GM12874 (cell line): ENCODE measurements at regions not wholly inside any gene's neighbourhood (a gene's known extent, or its start where the extent isn't known, plus 50 kb on each side); places are given as distances from the start of the nearest gene placed in this dataset.

Experiments
- TF ChIP-seq, protein P1 (sequence below): IDR thresholded peaks from 2 replicates; pipeline ENCODE4 v1.5.1; 2011; ENCODE audit warnings: low read depth, mild to moderate bottlenecking, control low read depth, low read length, moderate library complexity; ENCODE audit not compliant: insufficient read depth

DNA sequence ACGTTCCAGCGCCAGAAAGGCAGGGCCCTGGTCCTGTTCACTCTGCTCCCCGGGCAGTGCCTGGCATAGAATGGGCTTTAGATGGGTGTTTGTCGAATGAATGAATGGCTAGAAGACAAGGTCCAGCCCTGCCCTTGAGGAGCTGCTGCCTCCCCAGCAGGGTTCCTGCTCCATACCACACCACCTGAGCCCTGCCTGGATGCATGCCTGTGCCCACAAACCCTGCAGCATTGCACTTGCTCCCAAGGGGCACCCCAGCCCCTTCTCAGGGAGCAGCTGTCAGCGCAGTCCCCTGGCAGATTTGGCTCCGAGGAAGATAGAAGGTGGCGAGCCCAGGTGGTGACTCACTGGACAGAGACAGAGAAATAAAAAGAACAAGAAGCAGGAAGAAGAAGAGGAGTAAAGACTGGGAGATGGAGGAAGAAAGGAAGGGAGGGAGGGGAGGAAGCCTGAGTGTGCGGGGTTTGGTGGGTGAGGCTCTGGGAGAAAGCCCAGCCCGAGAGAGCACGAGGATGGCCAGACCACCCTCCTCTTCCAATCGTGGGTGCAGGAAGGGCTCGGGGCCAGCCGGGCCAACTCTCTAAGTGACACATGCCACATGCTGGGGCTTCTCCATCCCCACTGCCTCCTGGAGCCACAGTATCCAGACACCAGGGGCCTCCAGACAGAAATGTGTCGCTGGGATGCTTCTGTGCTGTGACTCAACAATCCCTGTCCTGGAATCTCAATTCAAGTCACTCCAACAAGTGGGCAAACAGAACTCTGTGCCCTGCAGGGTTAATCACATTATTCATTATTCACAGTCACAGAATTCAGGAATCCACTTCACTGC is 1474.3 kb downstream of the BRD1 start:
- TF ChIP-seq, protein P1, sequence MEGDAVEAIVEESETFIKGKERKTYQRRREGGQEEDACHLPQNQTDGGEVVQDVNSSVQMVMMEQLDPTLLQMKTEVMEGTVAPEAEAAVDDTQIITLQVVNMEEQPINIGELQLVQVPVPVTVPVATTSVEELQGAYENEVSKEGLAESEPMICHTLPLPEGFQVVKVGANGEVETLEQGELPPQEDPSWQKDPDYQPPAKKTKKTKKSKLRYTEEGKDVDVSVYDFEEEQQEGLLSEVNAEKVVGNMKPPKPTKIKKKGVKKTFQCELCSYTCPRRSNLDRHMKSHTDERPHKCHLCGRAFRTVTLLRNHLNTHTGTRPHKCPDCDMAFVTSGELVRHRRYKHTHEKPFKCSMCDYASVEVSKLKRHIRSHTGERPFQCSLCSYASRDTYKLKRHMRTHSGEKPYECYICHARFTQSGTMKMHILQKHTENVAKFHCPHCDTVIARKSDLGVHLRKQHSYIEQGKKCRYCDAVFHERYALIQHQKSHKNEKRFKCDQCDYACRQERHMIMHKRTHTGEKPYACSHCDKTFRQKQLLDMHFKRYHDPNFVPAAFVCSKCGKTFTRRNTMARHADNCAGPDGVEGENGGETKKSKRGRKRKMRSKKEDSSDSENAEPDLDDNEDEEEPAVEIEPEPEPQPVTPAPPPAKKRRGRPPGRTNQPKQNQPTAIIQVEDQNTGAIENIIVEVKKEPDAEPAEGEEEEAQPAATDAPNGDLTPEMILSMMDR, result no peak

DNA sequence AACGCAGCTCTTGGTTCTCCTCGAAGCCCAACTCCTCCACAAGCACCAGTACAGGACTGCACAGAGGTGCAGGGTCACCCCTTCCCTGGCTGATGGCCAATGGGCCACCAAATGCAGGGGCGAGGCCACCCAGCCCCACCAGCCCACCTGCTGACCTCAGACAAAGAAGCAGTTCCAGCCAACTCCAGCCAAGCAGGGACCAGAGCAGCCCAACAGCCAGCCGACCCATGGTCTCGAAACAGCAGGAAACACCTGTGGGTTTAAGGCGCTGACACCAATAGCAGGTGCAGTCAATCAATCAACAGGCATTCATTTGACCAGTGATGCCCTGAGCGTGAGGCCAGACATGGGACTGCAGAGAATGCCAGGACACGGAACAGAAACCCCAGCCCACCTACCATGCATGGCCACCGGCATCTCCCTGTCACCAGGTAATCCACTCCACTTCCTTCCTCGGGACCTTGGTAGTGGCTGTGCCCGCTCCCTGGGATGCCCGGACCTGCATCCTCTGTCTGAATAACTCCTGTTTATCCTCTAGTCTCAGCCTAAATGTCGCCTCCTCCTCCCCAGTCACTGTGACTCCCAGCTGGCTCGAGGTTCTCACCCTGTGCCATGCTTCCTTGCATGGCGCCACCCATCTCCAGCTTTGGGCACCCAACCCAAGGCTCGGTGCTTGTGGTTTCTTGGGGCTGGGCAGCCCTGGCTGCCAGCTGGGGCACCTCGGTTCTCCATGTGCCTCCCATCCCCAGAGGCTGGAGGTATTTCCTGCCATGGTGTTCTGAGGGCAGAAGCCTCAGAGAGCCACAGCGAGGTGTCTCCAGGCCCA is 1475.4 kb downstream of the BRD1 start:
- TF ChIP-seq, protein P1, result no peak

DNA sequence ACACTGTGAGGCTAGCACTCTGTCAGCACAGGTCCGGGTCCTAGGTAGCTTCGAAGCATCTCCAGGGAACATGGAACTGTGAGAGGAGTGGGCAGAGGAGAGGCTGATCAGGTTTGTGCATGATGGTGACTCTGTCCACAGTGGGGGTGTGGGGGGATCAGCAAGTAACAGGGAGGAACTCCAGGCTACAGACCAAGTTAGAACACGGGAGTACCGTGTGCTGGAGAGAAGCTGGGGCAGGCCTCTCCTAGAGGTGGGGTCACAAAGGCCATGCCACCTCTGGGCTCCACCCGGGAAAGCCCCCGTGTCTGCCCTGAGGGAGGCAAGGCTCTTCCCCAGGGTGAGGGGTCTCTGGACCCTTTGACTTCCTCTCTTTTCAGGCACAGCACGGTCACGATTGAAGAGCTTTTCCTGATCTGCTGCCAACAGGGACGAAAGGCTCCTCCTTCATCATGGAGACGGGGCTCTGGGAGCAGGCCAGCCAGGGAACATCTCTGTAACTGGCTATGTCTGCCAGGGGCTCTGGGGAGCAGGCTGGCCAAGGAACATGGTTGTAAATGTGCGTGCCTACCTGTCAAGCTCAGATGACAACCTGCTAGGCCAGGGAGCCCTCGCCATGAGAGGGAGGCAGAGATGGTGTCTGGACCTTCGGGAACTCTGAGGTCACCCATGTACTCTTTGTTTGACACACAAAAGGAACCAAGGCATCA is 1476.1 kb downstream of the BRD1 start:
- TF ChIP-seq, protein P1, result no peak

DNA sequence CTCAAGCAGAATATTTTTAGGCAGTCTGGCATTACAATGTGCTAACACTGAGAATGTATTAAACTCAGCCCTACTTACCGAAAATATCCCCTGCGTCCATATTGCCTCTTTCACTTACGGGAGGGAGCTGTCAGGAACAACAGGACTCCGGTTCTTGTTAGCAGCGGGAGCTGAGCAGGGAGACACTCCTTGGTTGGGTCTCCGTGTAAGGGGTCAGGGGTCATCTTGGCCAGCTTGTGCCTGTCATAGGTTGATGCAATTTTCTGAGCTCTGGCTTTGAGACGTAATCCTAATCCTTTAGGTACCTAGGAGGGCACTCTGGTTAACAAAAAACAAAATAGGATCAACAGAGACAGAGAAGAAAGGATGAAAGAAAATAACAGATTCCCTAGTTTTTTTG is 1477.2 kb downstream of the BRD1 start:
- TF ChIP-seq, protein P1, result no peak

DNA sequence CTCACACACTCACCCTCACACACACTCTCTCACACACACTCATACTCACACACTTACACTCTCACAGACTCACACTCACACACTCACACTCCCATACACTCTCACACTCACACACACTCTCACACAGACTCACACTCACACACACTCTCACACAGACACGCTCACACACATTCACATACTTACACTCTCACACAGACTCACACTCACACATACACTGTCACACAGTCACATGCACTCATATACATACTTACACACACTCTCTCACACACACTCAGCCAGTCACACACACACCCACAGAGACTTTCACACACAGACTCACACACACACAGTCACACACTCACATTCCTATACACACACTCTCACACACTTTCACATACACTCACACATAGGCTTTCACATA is 1478.8 kb downstream of the BRD1 start:
- TF ChIP-seq, protein P1, result no peak

DNA sequence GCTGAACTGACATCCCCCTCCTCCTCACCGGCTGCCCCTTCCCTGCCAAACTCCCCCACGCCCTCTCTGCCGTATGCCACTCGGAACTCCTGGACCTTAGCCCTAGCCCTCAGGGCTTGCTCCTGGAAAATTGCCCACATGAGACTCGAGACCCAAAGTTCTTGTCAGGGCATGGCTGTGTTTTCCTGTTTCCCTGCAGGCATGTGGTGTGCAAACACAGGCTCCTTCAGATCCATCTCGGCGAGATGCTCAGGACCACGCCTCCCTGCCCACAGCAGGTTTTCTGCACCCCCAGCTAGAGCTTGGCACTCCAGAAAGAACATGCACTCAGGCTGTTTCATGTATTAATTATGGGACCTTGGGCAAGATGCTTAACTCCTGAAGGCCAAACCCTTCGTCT is 1480.4 kb downstream of the BRD1 start:
- TF ChIP-seq, protein P1, result no peak

DNA sequence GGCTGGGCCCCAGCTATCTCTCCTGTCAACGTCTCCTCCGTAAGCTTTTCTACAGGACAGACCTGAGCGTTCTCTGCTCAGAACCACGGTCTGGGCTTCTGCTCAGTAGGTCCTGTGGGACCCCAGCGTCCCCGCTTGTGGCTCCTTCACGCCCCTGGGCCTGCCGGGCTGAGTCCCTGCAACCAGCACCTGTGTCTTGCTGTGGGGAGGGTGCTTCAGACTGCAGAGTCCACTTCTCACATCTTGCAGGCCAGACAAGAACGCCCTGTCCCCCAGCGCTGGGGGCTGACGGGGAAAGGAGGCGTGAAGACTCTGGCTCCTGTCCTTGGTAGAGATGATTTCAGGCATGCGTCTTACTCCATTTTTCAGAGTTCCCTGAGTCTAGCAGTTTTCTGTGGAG is 1480.8 kb downstream of the BRD1 start:
- TF ChIP-seq, protein P1, result no peak
